ENCODE measurements at regions not wholly inside any gene's neighbourhood (a gene's known extent, or its start where the extent isn't known, plus 50 kb on each side); places are given as distances from the start of the nearest gene placed in this dataset.

DNA sequence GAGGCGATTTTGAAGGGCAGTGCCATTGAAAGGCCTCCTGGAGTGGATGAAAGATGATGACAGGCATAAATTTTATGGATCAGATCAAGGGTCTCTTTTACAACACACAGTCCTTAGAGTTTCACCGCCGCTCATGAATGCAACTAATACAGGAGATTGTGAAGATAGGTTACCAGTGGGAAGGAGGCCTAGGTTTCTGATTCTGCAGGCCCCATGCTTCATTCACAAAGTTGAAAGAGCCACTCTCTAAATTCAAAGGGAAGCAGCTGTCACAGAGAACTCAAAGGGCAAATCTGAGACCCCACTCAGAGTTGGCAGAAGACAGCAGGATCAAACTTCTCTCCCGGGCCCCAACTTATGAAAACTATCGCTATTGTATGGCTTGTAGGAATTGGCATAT lies 137.6 kb downstream of the MAP3K7 start:
- FAIRE-seq (no peak), DNase-seq (ENCODE audit: low read depth, low spot score) (no peak)
- ChIA-PET CTCF (no interaction called here), POLR2A (no interaction called here)
- no TSS peak for BruUV-seq (replicated peaks)
- no peaks in the 10 kb centered on the region for H3K36me3 ChIP-seq (ENCODE audit: control insufficient read depth in 2 of 2, extremely low read depth in 1 of 2, insufficient read depth in 2 of 2, low read length in 2 of 2)
- H4K20me1 ChIP-seq (replicated peaks; ENCODE audit: control insufficient read depth, extremely low read depth, insufficient read depth, low read length): no peaks in the 10 kb centered on the region
- TF ChIP-seq, protein P1, sequence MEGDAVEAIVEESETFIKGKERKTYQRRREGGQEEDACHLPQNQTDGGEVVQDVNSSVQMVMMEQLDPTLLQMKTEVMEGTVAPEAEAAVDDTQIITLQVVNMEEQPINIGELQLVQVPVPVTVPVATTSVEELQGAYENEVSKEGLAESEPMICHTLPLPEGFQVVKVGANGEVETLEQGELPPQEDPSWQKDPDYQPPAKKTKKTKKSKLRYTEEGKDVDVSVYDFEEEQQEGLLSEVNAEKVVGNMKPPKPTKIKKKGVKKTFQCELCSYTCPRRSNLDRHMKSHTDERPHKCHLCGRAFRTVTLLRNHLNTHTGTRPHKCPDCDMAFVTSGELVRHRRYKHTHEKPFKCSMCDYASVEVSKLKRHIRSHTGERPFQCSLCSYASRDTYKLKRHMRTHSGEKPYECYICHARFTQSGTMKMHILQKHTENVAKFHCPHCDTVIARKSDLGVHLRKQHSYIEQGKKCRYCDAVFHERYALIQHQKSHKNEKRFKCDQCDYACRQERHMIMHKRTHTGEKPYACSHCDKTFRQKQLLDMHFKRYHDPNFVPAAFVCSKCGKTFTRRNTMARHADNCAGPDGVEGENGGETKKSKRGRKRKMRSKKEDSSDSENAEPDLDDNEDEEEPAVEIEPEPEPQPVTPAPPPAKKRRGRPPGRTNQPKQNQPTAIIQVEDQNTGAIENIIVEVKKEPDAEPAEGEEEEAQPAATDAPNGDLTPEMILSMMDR (IDR thresholded peaks at IDR 0.05; ENCODE audit: extremely low read depth in 1 of 2, insufficient read depth in 1 of 2, low read depth in 1 of 2, low read length in 2 of 2): no peak
- no peak for TF ChIP-seq EZH2 (IDR thresholded peaks at IDR 0.05; ENCODE audit: borderline replicate concordance, low read depth, low read length, severe bottlenecking)
- TF ChIP-seq POLR2AphosphoS5 (IDR thresholded peaks at IDR 0.05; ENCODE audit: insufficient read depth, low read depth, low read length): no peak
- no peak for TF ChIP-seq GATA2 (IDR thresholded peaks at IDR 0.05; ENCODE audit: insufficient read depth, insufficient read length, low read depth, low read length)
- TF ChIP-seq POLR2A (IDR thresholded peaks at IDR 0.05; ENCODE audit: low read depth, low read length): no peak
- TF ChIP-seq MYC (IDR thresholded peaks at IDR 0.05; ENCODE audit: low read depth, low read length): no peak
- no peak for TF ChIP-seq JUN (IDR thresholded peaks at IDR 0.05; ENCODE audit: borderline replicate concordance, insufficient read depth, insufficient read length, low read depth)
- TF ChIP-seq FOS (IDR thresholded peaks at IDR 0.05; ENCODE audit: borderline replicate concordance, insufficient read depth, low read length): no peak
- TF ChIP-seq, protein P2, sequence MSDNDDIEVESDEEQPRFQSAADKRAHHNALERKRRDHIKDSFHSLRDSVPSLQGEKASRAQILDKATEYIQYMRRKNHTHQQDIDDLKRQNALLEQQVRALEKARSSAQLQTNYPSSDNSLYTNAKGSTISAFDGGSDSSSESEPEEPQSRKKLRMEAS (IDR thresholded peaks at IDR 0.05; ENCODE audit: insufficient read depth, insufficient read length): no peak
- no peaks in the 10 kb centered on the region for H3K79me2 ChIP-seq (ENCODE audit: control insufficient read depth, insufficient read depth, low read length)
- no peak overlapping the region for H3K27ac ChIP-seq (ENCODE audit: insufficient read depth, low read depth, low read length)
- peaks cover 0 to 1% of the 10 kb centered on the region in 2 experiments for H3K27me3 ChIP-seq (ENCODE audit: control insufficient read depth in 2 of 2, insufficient read depth in 2 of 2, low read length in 2 of 2)
- no peak overlapping the region for H2AFZ ChIP-seq (ENCODE audit: low read depth, low read length)
- H3K9me3 ChIP-seq (replicated peaks; ENCODE audit: control insufficient read depth, insufficient read depth, low read length): no peaks in the 10 kb centered on the region
- no peak overlapping the region for H3K4me3 ChIP-seq (replicated peaks in 1 of 3; ENCODE audit: insufficient read depth in 1 of 3, low read depth in 1 of 3, low read length in 3 of 3)
- H3K9ac ChIP-seq (replicated peaks; ENCODE audit: extremely low read depth, insufficient read depth, low read length): no peak overlapping the region
- intact Hi-C loops (cut with micrococcal nuclease): no loop called here
- no peak overlapping the region for H3K4me2 ChIP-seq (ENCODE audit: insufficient read depth, low read length)
- H3K4me1 ChIP-seq (ENCODE audit: control insufficient read depth, extremely low read depth, insufficient read depth, low read length): no peaks in the 10 kb centered on the region
- dilution Hi-C loops (cut with MboI; ENCODE audit: extremely low pct_ligation_motif_present, low sequenced_read_pairs): no loop called here
- no peaks in the 10 kb centered on the region for H3K9me1 ChIP-seq (replicated peaks; ENCODE audit: control insufficient read depth, extremely low read depth, insufficient read depth, low read length)

Measured in endothelial cell of umbilical vein (primary cell).